ENCODE measurements at regions not wholly inside any gene's neighbourhood (a gene's known extent, or its start where the extent isn't known, plus 50 kb on each side); places are given as distances from the start of the nearest gene placed in this dataset.

DNA sequence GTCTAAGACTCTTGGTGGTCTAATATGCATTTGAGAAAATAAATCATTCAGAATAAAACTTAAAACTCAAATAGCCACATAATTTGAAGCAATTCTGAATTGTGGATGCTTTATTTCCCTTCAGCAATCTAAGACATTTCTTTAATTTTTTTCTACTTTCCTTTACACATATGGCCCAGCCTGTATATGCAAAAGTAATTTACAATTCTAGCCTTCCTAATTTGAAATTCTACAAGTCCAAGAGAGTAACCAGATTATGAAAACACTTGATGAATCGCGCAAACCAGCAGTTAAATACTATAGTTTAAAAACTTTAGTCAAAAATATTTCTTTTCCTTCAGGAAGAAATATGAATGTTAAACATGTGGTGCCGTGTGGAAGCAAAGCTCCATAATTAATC lies 1014.2 kb downstream of the TUSC7 start:
- no peaks in the 10 kb centered on the region for H3K36me3 ChIP-seq (ENCODE audit: insufficient read depth, low read length)
- no peaks in the 10 kb centered on the region for H4K20me1 ChIP-seq (ENCODE audit: insufficient read depth, low read length)
- DNase-seq = no peak
- H3K4me3 ChIP-seq (ENCODE audit: low read depth in 1 of 2, low read length in 2 of 2) = no peak overlapping the region
- H3K9ac ChIP-seq (ENCODE audit: low read depth, low read length) = no peak overlapping the region
- H3K79me2 ChIP-seq (ENCODE audit: insufficient read depth, low read length) = no peaks in the 10 kb centered on the region
- no peak overlapping the region for H2AFZ ChIP-seq (ENCODE audit: low read depth, low read length)
- TF ChIP-seq EZH2 (IDR thresholded peaks at IDR 0.05; ENCODE audit: borderline replicate concordance, low read depth, low read length, severe bottlenecking) = no peak
- TF ChIP-seq, protein P1, sequence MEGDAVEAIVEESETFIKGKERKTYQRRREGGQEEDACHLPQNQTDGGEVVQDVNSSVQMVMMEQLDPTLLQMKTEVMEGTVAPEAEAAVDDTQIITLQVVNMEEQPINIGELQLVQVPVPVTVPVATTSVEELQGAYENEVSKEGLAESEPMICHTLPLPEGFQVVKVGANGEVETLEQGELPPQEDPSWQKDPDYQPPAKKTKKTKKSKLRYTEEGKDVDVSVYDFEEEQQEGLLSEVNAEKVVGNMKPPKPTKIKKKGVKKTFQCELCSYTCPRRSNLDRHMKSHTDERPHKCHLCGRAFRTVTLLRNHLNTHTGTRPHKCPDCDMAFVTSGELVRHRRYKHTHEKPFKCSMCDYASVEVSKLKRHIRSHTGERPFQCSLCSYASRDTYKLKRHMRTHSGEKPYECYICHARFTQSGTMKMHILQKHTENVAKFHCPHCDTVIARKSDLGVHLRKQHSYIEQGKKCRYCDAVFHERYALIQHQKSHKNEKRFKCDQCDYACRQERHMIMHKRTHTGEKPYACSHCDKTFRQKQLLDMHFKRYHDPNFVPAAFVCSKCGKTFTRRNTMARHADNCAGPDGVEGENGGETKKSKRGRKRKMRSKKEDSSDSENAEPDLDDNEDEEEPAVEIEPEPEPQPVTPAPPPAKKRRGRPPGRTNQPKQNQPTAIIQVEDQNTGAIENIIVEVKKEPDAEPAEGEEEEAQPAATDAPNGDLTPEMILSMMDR (IDR thresholded peaks at IDR 0.05; ENCODE audit: borderline replicate concordance, extremely low read depth, low read length, poor library complexity, severe bottlenecking) = no peak
- H3K4me1 ChIP-seq (ENCODE audit: insufficient read depth, low read length) = no peaks in the 10 kb centered on the region
- H3K9me3 ChIP-seq (ENCODE audit: insufficient read depth, low read length, severe bottlenecking) = no peaks in the 10 kb centered on the region
- no peak overlapping the region for H3K27ac ChIP-seq (ENCODE audit: low read length)
- ATAC-seq (ENCODE audit: insufficient read depth, low read depth) = no peak
- no peak overlapping the region for H3K4me2 ChIP-seq (ENCODE audit: insufficient read depth, low read length)
- no peaks in the 10 kb centered on the region for H3K27me3 ChIP-seq (ENCODE audit: insufficient read depth, low read length, poor library complexity)

GRCh38 chr3:117725314-117725713 lies 1015.7 kb downstream of the TUSC7 start:
- ATAC-seq (ENCODE audit: insufficient read depth, low read depth) = no peak
- TF ChIP-seq, protein P1 (IDR thresholded peaks at IDR 0.05; ENCODE audit: borderline replicate concordance, extremely low read depth, low read length, poor library complexity, severe bottlenecking) = no peak
- no peak for TF ChIP-seq EZH2 (IDR thresholded peaks at IDR 0.05; ENCODE audit: borderline replicate concordance, low read depth, low read length, severe bottlenecking)
- Histone ChIP-seq H3K4me1 (ENCODE audit: insufficient read depth, low read length) (no peaks in the 10 kb centered on the region), H4K20me1 (ENCODE audit: insufficient read depth, low read length) (no peaks in the 10 kb centered on the region), H3K9me3 (ENCODE audit: insufficient read depth, low read length, severe bottlenecking) (no peaks in the 10 kb centered on the region), H3K27ac (ENCODE audit: low read length) (no peak overlapping the region), H3K4me2 (ENCODE audit: insufficient read depth, low read length) (no peak overlapping the region), H3K9ac (ENCODE audit: low read depth, low read length) (no peak overlapping the region), H3K4me3 (ENCODE audit: low read depth in 1 of 2, low read length in 2 of 2) (no peak overlapping the region), H3K79me2 (ENCODE audit: insufficient read depth, low read length) (no peaks in the 10 kb centered on the region), H3K27me3 (ENCODE audit: insufficient read depth, low read length, poor library complexity) (no peaks in the 10 kb centered on the region), H3K36me3 (ENCODE audit: insufficient read depth, low read length) (no peaks in the 10 kb centered on the region), H2AFZ (ENCODE audit: low read depth, low read length) (no peak overlapping the region)
- DNase-seq = no peak

DNA sequence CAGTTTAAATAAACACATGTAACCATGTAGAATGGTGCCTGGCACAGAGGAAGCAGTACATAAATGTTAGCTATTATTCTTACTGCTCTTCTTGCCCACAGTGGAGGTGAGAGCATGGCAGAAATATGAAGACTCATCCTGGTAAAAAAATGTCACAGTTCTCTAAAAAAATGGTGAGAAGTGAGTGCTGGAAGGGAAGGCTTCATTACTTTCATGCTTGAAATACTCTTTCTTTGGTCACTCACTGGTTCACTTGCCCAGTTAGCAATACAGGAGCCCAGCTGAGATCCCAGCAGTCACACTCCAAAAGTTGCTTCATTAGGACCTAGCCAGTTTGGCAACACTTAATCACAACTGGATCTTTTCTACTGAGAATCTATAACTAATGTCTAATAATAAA lies 1017.2 kb downstream of the TUSC7 start:
- DNase-seq (no peak), ATAC-seq (ENCODE audit: insufficient read depth, low read depth) (no peak)
- no peaks in the 10 kb centered on the region for H3K4me1 ChIP-seq (ENCODE audit: insufficient read depth, low read length)
- H3K9ac ChIP-seq (ENCODE audit: low read depth, low read length) = no peak overlapping the region
- H4K20me1 ChIP-seq (ENCODE audit: insufficient read depth, low read length) = no peaks in the 10 kb centered on the region
- no peaks in the 10 kb centered on the region for H3K9me3 ChIP-seq (ENCODE audit: insufficient read depth, low read length, severe bottlenecking)
- no peak for TF ChIP-seq EZH2 (IDR thresholded peaks at IDR 0.05; ENCODE audit: borderline replicate concordance, low read depth, low read length, severe bottlenecking)
- TF ChIP-seq, protein P1 (IDR thresholded peaks at IDR 0.05; ENCODE audit: borderline replicate concordance, extremely low read depth, low read length, poor library complexity, severe bottlenecking) = no peak
- H3K79me2 ChIP-seq (ENCODE audit: insufficient read depth, low read length) = no peaks in the 10 kb centered on the region
- no peak overlapping the region for H3K4me3 ChIP-seq (ENCODE audit: low read depth in 1 of 2, low read length in 2 of 2)
- H3K27ac ChIP-seq (ENCODE audit: low read length) = no peak overlapping the region
- H3K36me3 ChIP-seq (ENCODE audit: insufficient read depth, low read length) = no peaks in the 10 kb centered on the region
- H3K4me2 ChIP-seq (ENCODE audit: insufficient read depth, low read length) = no peak overlapping the region
- no peak overlapping the region for H2AFZ ChIP-seq (ENCODE audit: low read depth, low read length)
- H3K27me3 ChIP-seq (ENCODE audit: insufficient read depth, low read length, poor library complexity) = no peaks in the 10 kb centered on the region

DNA sequence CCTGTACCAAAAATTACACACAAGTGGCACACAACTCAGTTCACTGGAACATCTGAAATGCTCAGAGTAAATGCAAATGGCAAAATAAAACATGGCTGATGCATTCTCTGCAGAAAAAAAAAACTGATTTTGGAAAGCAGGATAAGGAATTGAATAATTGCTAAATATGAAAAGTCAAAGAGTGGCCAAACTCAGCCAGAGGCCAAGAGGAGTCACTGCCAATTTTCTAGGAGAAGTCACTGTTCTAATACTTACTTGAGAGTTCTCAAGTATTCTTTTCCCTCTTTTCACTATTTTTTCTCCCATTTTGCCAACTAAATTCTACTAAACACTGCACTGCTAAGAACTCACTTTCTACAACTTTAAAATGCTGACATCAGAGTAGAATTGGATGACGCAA lies 1018.6 kb downstream of the TUSC7 start:
- H3K4me1 ChIP-seq (ENCODE audit: insufficient read depth, low read length) = no peaks in the 10 kb centered on the region
- no peaks in the 10 kb centered on the region for H3K36me3 ChIP-seq (ENCODE audit: insufficient read depth, low read length)
- H3K4me2 ChIP-seq (ENCODE audit: insufficient read depth, low read length) = no peak overlapping the region
- TF ChIP-seq EZH2 (IDR thresholded peaks at IDR 0.05; ENCODE audit: borderline replicate concordance, low read depth, low read length, severe bottlenecking) = no peak
- TF ChIP-seq, protein P1 (IDR thresholded peaks at IDR 0.05; ENCODE audit: borderline replicate concordance, extremely low read depth, low read length, poor library complexity, severe bottlenecking) = no peak
- no peak overlapping the region for H3K4me3 ChIP-seq (ENCODE audit: low read depth in 1 of 2, low read length in 2 of 2)
- no peaks in the 10 kb centered on the region for H4K20me1 ChIP-seq (ENCODE audit: insufficient read depth, low read length)
- ATAC-seq (ENCODE audit: insufficient read depth, low read depth) = no peak
- no peaks in the 10 kb centered on the region for H3K79me2 ChIP-seq (ENCODE audit: insufficient read depth, low read length)
- no peak overlapping the region for H2AFZ ChIP-seq (ENCODE audit: low read depth, low read length)
- no peaks in the 10 kb centered on the region for H3K9me3 ChIP-seq (ENCODE audit: insufficient read depth, low read length, severe bottlenecking)
- H3K27ac ChIP-seq (ENCODE audit: low read length) = no peak overlapping the region
- H3K27me3 ChIP-seq (ENCODE audit: insufficient read depth, low read length, poor library complexity) = no peaks in the 10 kb centered on the region
- no peak for DNase-seq
- H3K9ac ChIP-seq (ENCODE audit: low read depth, low read length) = no peak overlapping the region
